ENCODE measurements at regions not wholly inside any gene's neighbourhood (a gene's known extent, or its start where the extent isn't known, plus 50 kb on each side); places are given as distances from the start of the nearest gene placed in this dataset.

DNA sequence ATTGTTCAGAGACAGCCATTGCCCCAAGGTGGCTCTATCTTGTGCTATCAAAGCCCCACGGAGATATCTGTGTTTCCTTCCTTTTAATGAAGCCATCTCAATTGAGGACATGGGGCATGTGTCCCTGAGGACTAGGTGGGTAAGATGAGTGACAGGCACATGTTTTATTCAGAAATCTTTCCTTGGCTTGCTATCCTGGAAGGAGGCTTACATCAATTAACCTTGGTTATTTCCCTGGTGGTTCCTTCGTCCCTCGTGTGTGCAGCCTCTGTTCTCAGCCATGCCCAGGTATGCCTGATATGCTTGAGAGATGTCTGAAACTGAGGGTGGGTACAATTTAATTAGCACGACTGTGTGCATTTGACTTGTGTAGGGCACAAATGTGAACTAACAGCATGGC, 102.2 kb upstream of the TUT7 start:
- no peaks in the 10 kb centered on the region for H3K9me3 ChIP-seq (ENCODE audit: insufficient read depth, low read length)
- peaks cover 21% of the 10 kb centered on the region for H3K27me3 ChIP-seq (ENCODE audit: low read depth, low read length)
- no peak for TF ChIP-seq EZH2phosphoT487 (IDR thresholded peaks at IDR 0.05; ENCODE audit: low read depth)
- TF ChIP-seq, protein P1, sequence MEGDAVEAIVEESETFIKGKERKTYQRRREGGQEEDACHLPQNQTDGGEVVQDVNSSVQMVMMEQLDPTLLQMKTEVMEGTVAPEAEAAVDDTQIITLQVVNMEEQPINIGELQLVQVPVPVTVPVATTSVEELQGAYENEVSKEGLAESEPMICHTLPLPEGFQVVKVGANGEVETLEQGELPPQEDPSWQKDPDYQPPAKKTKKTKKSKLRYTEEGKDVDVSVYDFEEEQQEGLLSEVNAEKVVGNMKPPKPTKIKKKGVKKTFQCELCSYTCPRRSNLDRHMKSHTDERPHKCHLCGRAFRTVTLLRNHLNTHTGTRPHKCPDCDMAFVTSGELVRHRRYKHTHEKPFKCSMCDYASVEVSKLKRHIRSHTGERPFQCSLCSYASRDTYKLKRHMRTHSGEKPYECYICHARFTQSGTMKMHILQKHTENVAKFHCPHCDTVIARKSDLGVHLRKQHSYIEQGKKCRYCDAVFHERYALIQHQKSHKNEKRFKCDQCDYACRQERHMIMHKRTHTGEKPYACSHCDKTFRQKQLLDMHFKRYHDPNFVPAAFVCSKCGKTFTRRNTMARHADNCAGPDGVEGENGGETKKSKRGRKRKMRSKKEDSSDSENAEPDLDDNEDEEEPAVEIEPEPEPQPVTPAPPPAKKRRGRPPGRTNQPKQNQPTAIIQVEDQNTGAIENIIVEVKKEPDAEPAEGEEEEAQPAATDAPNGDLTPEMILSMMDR (IDR thresholded peaks at IDR 0.05; ENCODE audit: low read depth, low read length), result no peak
- no peak overlapping the region for H3K27ac ChIP-seq (ENCODE audit: low read length)
- no peaks in the 10 kb centered on the region for H4K20me1 ChIP-seq (ENCODE audit: insufficient read depth, low read length)
- H3K4me1 ChIP-seq (ENCODE audit: low read length), result no peaks in the 10 kb centered on the region
- H3K4me3 ChIP-seq (ENCODE audit: low read length), result no peak overlapping the region
- H3K4me2 ChIP-seq (ENCODE audit: low read length), result no peak overlapping the region
- no peaks in the 10 kb centered on the region for H3K36me3 ChIP-seq (replicated peaks; ENCODE audit: low read depth, low read length)
- H3K9ac ChIP-seq (ENCODE audit: low read length), result no peak overlapping the region
- no peaks in the 10 kb centered on the region for H3K79me2 ChIP-seq (ENCODE audit: low read length)
- no peak overlapping the region for H2AFZ ChIP-seq (ENCODE audit: low read depth, low read length)

DNA sequence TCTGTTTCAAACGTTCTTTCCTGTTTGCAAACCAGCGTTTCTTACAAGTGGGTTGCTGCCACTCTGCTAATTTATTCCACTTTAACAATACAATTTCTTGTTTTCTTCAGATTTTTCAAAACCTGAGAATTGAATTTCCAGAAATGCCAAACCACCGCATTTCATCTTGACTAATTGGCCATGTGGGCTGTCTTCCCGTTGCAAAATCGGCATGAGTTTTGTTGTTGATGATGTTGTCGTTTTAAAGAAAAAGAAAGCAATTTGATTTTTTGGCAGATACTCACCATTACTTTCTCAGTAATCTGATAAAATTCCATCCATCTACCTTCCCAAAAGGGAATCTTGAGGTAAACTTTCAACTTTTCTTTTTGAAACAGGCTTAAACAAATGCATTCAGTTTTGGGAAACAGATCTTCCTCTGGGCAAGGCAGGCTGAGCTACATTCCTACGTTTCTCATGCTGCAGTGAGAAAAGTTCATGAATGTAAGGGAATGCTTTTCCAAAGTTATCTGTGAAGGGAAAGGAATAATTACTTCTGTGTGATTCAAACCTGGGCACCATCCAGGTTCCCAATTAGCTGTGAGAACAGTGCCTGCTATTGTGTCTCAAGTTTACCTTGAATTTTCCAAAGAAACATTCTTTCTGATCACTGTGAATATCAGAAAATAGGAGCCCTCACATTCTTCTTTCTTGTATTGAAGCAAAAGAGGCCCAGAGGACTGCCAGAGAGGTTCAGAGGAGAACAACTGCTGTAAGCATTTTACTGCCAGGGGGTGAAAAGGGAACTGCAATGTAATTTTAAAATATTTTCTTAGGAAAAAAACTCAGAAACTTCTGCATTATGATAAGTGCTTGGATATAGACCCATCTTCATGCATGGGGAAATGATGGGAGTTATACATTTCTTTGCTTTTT, 100.7 kb upstream of the TUT7 start:
- TF ChIP-seq, protein P1 (IDR thresholded peaks at IDR 0.05; ENCODE audit: low read depth, low read length), result no peak
- TF ChIP-seq EZH2phosphoT487 (IDR thresholded peaks at IDR 0.05; ENCODE audit: low read depth), result no peak
- Histone ChIP-seq H3K27me3 (ENCODE audit: low read depth, low read length) (peaks cover 21% of the 10 kb centered on the region), H3K4me2 (ENCODE audit: low read length) (no peak overlapping the region), H3K9ac (ENCODE audit: low read length) (no peak overlapping the region), H3K36me3 (replicated peaks; ENCODE audit: low read depth, low read length) (no peaks in the 10 kb centered on the region), H2AFZ (ENCODE audit: low read depth, low read length) (no peak overlapping the region), H3K4me3 (ENCODE audit: low read length) (no peak overlapping the region), H3K9me3 (ENCODE audit: insufficient read depth, low read length) (no peaks in the 10 kb centered on the region), H3K79me2 (ENCODE audit: low read length) (no peaks in the 10 kb centered on the region), H4K20me1 (ENCODE audit: insufficient read depth, low read length) (no peaks in the 10 kb centered on the region), H3K4me1 (ENCODE audit: low read length) (no peaks in the 10 kb centered on the region), H3K27ac (ENCODE audit: low read length) (no peak overlapping the region)

DNA sequence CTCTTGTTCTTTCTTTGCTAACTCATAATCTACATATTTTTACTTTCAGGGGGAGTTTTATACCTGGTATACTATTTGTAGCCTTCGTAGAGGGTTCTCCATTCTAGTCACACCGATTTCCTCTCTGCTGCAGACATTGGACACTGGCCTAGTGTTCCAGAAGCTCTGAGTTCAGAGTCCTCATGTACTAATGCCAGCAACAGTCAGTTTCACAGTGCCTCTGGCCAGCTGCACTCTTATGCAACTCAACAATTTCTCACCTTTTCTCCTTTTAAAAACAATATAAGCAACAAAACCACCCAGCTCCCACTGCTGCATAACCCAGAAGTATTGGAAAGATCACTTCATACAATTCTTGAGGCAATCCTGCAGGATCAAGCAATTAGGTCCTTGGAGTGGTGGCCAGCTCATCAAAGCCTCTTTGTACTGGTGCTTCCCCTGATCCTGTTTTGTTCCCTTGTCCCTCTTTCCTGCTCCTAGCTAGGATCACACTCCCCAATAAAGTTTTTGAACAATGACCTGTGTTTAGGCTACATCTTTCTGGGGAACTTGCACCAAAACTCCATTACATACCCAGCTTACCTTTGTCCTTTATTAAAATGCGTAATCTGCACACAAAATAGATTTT, 98.1 kb upstream of the TUT7 start:
- Histone ChIP-seq H2AFZ (ENCODE audit: low read depth, low read length) (no peak overlapping the region), H4K20me1 (ENCODE audit: insufficient read depth, low read length) (no peaks in the 10 kb centered on the region), H3K27ac (ENCODE audit: low read length) (no peak overlapping the region), H3K9me3 (ENCODE audit: insufficient read depth, low read length) (no peaks in the 10 kb centered on the region), H3K79me2 (ENCODE audit: low read length) (no peaks in the 10 kb centered on the region), H3K27me3 (ENCODE audit: low read depth, low read length) (peaks cover 10% of the 10 kb centered on the region), H3K9ac (ENCODE audit: low read length) (no peak overlapping the region), H3K4me1 (ENCODE audit: low read length) (no peaks in the 10 kb centered on the region), H3K36me3 (replicated peaks; ENCODE audit: low read depth, low read length) (no peaks in the 10 kb centered on the region), H3K4me3 (ENCODE audit: low read length) (no peak overlapping the region), H3K4me2 (ENCODE audit: low read length) (no peak overlapping the region)
- TF ChIP-seq EZH2phosphoT487 (IDR thresholded peaks at IDR 0.05; ENCODE audit: low read depth), result no peak
- TF ChIP-seq, protein P1 (IDR thresholded peaks at IDR 0.05; ENCODE audit: low read depth, low read length), result no peak

DNA sequence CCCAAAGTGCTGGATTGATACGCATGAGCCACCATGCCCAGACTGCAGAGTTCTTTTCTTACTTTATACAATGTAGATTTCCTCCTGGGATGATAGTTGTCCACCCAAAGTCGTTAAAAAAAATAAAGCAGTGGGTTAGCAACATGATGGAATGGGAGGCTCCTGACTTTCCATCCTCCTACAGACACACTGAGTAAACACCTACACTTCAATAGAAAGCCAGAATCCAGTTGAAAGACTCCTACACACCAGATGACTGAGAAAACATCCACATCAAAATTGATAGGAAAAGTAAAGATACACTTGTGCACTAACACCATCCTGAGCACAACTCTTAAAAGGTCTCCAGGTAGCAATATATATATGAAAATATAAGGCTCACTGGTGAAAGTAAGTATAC, 95.0 kb upstream of the TUT7 start:
- H3K9me3 ChIP-seq (ENCODE audit: insufficient read depth, low read length), result no peaks in the 10 kb centered on the region
- H2AFZ ChIP-seq (ENCODE audit: low read depth, low read length), result no peak overlapping the region
- no peaks in the 10 kb centered on the region for H3K36me3 ChIP-seq (replicated peaks; ENCODE audit: low read depth, low read length)
- H4K20me1 ChIP-seq (ENCODE audit: insufficient read depth, low read length), result no peaks in the 10 kb centered on the region
- no peak overlapping the region for H3K9ac ChIP-seq (ENCODE audit: low read length)
- peaks cover 8% of the 10 kb centered on the region; the same call in 1 of the 2 replicates for H3K27me3 ChIP-seq (ENCODE audit: low read depth, low read length)
- H3K4me2 ChIP-seq (ENCODE audit: low read length), result no peak overlapping the region
- no peak overlapping the region for H3K4me3 ChIP-seq (ENCODE audit: low read length)
- H3K79me2 ChIP-seq (ENCODE audit: low read length), result no peaks in the 10 kb centered on the region
- no peaks in the 10 kb centered on the region for H3K4me1 ChIP-seq (ENCODE audit: low read length)
- no peak overlapping the region for H3K27ac ChIP-seq (ENCODE audit: low read length)
- TF ChIP-seq, protein P1 (IDR thresholded peaks at IDR 0.05; ENCODE audit: low read depth, low read length), result no peak
- no peak for TF ChIP-seq EZH2phosphoT487 (IDR thresholded peaks at IDR 0.05; ENCODE audit: low read depth)
